GM21723 (cell line): ENCODE measurements at regions not wholly inside any gene's neighbourhood (a gene's known extent, or its start where the extent isn't known, plus 50 kb on each side); places are given as distances from the start of the nearest gene placed in this dataset.
"Not testable (repeated sequence)": the region's sequence is repeated elsewhere in the genome, so short reads cannot be mapped to it uniquely, and the experiment has no call there.

ENCODE experiments used
- ATAC-seq: cut with Tn5 transposase; IDR thresholded peaks from one replicate; pipeline ENCODE4 v1.9.1; 2021; ENCODE audit warnings: mild to moderate bottlenecking, moderate library complexity; ENCODE audit not compliant: unreplicated experiment

GRCh38 chr3:20747741-20748140 is 561.7 kb upstream of the SGO1 start:
- ATAC-seq: no peak

DNA sequence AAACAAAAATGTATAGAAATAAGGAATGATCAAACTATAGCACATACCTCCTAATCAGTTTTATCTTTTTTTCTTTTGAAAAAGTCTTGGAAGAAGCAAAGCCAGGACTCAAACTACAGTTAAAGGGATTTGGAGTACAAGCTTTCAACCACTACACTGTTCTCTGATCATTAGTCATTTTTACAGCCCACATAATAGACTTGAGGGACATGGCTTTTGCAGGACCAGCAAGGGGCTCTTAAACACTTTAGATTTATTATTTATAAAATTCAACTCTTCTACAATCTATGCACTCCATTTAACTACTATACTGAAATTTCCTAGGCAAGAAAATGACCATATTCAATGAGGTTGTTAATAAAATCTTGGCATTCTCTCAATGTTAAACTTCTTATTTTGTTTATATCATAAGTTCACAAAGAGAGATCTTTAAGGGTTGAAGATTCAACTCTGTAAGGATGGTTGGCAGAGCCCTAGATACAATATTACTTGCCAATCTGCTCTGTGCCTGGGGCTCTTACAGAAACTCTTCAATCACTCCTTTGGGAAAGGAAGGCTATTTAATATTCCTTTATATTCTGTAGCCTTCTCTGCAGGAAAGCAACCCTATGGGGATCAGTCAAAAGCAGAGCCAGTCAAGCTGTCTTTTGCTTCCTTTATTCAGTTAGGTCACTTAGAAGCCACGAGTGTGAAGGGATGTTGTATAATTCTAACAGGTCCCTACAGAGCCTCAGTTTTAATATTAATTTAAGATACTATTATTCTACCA is 557.7 kb upstream of the SGO1 start:
- ATAC-seq: no peak

- no peak for ATAC-seq
These were observed 557.0 kb upstream of the SGO1 start for GRCh38 chr3:20742903-20743552.

- no peak for ATAC-seq
These were observed 555.4 kb upstream of the SGO1 start for GRCh38 chr3:20741381-20741780.

DNA sequence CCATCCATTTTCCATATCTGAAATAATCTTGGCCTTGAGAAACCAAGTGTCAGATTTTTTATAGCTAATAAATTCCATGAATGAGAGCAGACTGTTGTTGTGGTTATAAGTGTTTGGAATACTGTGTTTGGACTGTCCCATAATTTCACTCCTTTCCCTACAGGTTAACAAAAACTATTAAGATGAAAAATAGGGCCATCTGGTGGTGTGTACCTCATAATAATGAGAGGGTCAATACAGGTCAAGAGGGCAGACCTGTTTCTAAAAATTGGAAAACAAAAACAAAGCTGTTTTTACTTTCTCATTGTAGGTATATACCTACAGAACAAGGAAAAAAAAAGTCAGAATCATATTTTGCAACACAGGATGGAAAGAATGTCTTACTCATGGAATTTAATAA is 553.8 kb upstream of the SGO1 start:
- ATAC-seq: no peak

DNA sequence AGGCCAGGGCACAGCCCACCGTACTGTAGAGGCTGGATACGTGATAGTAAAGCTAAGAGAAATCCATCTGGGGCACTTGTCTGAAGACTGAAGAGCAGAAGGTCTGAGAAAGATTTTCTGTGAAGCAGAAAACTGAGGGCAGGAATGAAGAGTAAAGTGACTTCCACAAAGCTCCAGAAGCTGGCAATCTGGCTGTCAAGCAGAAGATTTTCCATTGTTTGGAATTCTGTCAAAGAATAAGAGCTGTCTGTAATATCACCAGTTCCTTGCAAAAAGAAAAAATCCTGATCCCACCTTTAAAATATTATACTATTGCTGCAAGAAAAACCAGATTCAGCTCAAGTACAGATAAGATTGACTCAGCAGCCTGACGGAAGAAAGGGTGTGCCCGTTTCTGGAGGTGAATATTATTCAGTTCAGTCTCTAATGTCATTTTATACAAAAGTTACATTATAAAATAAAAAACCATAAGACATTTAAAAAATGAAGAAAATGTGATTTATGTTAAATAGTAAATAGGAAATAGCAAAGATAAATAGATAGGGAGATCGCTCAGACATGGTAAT is 550.4 kb upstream of the SGO1 start:
- no peak for ATAC-seq

GRCh38 chr3:20729185-20729584 is 543.2 kb upstream of the SGO1 start:
- ATAC-seq: no peak

GRCh38 chr3:20726786-20727185 is 540.8 kb upstream of the SGO1 start:
- ATAC-seq: no peak

DNA sequence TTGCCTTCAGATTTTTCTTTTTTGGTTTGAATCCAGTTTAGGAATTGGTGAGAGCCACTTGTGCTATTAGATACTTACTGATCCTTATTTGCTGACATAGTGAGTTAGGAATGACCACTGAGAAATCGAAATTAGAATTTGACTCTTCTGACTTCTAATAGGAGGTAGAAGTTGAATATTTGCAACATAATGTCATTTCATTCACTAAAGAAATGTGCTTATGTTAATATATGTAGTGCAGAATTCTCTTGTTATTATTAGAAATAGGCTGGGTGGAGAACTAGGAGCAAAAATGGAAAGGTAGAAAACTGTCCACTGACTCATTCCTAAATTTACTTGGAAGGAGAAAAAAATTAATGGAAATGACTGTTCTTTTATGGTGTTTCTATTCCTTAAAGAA is 538.2 kb upstream of the SGO1 start:
- ATAC-seq: no peak

GRCh38 chr3:20716425-20716824 is 530.4 kb upstream of the SGO1 start:
- ATAC-seq: not testable (repeated sequence)

DNA sequence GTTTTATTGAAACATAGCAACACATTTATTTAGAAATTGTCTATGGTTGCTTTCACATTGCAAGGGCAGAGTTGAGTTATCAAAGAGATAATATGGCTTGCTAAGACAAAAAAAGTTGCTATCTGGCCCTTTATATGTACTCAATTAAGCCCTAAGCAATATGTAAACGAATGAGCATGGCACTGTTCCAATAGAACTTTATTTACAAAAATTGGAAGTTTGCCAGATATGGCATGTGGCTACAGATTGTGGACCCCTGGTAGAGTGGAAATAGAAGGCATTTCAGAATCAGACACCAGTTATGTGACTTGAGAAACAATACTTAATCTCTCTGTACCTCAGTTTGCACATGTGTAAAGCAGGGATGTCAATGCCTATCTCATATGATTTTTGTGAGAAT is 515.6 kb upstream of the SGO1 start:
- no peak for ATAC-seq

DNA sequence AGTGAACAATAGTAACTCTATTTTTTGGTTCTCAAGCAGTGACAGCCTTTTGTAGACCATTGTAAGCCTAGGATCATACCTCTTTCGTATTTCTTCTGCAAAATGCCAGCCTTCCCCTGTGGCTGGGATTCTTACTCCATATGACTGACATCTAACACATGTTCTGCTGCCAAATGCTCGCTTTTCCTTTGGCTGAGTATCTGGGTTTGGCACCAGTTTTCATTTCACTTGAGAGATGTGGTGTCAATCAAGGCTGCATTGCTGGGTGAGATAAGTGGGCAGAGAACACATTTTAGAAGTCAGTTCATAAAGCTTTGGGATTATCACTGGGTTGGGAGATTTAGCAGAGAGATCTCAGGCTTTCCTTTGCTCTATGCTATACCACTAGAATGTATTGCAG is 514.7 kb upstream of the SGO1 start:
- ATAC-seq: no peak

DNA sequence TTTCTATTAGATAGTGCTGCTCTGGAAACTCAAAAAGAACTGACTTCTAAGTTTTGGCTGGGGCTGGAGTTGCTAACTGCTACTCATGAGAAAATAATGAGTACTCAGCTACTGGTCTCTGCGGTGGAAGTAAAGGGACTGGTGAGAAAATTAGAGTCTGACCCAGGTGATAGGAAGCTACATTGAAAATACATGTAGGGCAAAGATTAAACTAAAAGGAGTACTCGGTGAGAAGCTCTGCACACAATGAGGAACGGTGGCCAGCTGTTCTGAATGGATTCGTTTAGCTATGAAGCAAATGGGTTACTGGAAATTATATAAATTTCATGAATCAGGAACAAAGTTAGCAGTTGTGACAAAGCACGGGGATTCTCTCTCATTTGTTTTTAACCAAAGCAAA is 512.9 kb upstream of the SGO1 start:
- no peak for ATAC-seq

DNA sequence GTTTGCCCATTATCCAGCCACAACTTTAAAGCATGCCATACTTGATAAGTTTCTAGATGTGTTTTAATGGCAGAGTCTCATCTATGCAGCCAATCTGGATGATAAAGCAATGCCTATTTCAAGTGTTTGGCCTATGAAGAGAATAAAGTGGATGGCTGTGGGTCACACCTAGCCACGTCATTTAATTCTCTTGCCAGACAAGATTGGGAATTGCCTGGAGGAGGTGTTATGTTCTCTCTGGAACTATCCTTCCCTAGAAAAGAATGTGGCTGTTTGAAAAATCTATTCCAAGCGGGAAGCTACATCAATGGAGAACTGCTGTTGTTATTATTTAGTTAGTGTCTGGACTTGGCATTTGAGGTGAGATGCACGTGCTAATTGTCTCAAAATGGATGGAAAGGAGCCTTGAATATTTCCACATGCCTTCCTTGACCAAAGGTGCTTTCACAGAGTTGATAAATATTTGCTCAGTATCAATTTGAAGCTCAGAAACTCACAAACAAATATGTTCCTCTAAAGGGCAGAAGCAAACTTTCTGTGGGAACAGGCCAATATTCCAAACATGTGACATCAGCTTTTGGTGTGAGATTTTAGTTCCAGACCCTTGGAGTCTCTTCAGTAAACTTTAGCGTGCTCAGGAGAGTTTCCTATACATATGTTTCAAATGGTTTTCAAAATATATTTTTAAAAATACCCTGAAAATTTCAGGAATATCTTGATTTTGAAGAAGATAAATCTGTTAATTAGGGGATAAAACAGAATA is 510.6 kb upstream of the SGO1 start:
- ATAC-seq: no peak

DNA sequence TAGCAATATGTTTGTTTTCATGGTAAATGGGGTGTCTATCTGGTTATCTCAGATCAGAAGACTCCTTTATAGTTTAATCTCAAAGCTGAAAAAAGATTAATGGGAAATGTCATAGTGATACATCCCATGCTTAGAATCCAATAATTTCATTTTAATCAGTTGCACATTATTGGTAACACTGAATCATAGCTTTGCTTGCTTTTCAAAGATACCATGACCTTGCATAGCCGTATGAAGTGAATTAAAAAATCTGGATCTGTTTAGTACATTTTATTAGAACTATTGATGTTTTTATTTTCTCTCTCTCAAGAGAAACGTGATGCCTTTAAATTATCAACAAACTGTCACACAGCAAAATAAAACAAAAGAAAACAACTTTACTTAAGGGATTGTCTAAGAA is 506.7 kb upstream of the SGO1 start:
- ATAC-seq: no peak

- no peak for ATAC-seq
These were observed 497.9 kb upstream of the SGO1 start for GRCh38 chr3:20683910-20684309.

DNA sequence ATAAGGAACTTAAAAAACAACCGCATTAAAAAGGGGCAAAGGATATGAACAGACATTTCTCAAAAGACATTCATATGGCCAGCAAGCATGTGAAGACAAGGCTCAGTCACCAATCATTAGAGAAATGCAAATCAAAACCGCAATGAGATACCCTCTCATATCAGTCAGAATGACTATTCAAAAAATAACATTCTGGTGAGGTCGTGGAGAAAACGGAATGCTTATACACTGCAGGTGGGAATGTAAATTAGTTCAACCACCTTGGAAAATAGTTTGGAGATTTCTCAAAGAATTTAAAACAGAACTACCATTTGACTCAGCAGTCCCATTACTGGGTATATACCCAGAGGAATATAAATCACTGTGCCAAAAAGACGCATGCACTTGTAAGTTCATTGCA is 496.6 kb upstream of the SGO1 start:
- ATAC-seq: no peak

- ATAC-seq: no peak
These were observed 495.1 kb upstream of the SGO1 start for GRCh38 chr3:20680990-20681628.

- no peak for ATAC-seq
These were observed 487.9 kb upstream of the SGO1 start for GRCh38 chr3:20673866-20674265.

- no peak for ATAC-seq
These were observed 483.7 kb upstream of the SGO1 start for GRCh38 chr3:20669675-20670074.

GRCh38 chr3:20669184-20669583 is 483.2 kb upstream of the SGO1 start:
- no peak for ATAC-seq
